LNCaP clone FGC (cell line): ENCODE measurements at regions not wholly inside any gene's neighbourhood (a gene's known extent, or its start where the extent isn't known, plus 50 kb on each side); places are given as distances from the start of the nearest gene placed in this dataset.
"Not testable (repeated sequence)": the region's sequence is repeated elsewhere in the genome, so short reads cannot be mapped to it uniquely, and the experiment has no call there.

Experiments used
- DNase-seq: peaks from one replicate; pipeline ENCODE4 v3.0.0-alpha.2; 2011; ENCODE audit warnings: low read depth
- H3K4me3 ChIP-seq: 2 replicates; pipeline ENCODE4 v1.5.1; 2011; ENCODE audit warnings: mild to moderate bottlenecking, low read depth, low read length, control low read depth
- TF ChIP-seq, protein P1 (sequence below): IDR thresholded peaks from 2 replicates; pipeline ENCODE4 v1.5.1; 2012; ENCODE audit warnings: mild to moderate bottlenecking; ENCODE audit not compliant: control insufficient read depth, insufficient read depth; ENCODE audit errors: extremely low read depth

DNA sequence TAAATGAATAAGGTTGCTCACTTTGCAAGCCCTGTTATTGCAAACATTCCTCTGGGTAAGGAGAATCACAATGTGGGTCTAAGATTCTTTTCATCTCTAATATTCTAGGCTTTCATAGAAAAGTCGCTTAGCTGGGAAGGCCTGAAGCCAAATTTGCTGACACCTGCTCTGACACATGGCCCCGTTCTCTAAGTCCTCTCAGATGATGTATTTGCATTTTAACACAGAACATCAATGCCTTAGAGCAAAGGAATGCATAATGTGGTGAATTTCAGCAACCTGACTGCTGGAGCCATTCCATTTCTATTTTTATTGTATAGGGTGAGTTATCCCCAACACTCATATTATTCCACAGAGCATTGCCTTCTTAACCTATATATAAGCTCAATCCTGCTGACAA is 682.1 kb upstream of the NRP1 start:
- TF ChIP-seq, protein P1, sequence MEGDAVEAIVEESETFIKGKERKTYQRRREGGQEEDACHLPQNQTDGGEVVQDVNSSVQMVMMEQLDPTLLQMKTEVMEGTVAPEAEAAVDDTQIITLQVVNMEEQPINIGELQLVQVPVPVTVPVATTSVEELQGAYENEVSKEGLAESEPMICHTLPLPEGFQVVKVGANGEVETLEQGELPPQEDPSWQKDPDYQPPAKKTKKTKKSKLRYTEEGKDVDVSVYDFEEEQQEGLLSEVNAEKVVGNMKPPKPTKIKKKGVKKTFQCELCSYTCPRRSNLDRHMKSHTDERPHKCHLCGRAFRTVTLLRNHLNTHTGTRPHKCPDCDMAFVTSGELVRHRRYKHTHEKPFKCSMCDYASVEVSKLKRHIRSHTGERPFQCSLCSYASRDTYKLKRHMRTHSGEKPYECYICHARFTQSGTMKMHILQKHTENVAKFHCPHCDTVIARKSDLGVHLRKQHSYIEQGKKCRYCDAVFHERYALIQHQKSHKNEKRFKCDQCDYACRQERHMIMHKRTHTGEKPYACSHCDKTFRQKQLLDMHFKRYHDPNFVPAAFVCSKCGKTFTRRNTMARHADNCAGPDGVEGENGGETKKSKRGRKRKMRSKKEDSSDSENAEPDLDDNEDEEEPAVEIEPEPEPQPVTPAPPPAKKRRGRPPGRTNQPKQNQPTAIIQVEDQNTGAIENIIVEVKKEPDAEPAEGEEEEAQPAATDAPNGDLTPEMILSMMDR, result no peak

DNA sequence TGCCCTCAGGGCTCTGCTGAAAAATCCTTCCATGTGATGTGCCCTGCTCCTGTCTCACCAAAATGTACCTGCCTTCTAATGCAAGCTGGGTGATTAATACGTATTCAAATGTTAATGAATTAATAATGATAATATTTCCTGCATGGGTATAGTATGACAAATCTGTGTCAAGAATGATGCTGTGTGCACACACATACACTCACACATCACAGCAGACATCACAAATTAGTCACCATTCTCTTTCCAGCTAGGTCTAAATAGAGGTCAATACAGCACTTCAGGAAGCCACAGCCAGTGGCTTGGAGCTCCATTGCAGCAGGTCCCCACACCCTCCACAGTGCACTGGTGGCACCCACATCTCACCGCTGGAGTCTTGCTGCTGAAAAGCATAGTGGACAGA is 681.2 kb upstream of the NRP1 start:
- no peak overlapping the region for H3K4me3 ChIP-seq
- TF ChIP-seq, protein P1, result no peak
- no peak for DNase-seq

More for the DNA sequence above, 682.1 kb upstream of the NRP1 start:
- H3K4me3 ChIP-seq, result no peak overlapping the region
- no peak for DNase-seq

DNA sequence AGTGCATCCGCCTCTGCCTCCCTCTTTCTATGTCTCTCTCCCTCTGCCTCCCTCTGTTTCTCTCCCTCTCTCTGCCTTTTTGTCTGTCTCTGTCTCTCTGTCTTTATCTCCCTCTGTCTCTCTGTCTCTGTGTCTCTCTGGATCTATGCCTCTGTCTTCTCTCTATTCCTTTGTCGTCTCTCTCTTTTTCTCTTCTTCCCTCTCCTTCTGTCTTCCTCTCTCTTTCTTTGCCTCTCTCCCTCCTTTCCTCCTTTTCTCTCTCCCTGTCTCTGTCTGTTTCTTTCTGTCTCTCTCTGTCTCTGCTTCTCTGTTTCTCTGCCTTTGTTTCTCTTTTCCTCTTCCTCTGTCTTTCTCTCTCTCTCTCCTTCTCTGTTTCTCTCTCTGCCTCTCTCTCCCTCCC is 678.8 kb upstream of the NRP1 start:
- no peak for DNase-seq
- H3K4me3 ChIP-seq, result no peak overlapping the region
- TF ChIP-seq, protein P1, result no peak

DNA sequence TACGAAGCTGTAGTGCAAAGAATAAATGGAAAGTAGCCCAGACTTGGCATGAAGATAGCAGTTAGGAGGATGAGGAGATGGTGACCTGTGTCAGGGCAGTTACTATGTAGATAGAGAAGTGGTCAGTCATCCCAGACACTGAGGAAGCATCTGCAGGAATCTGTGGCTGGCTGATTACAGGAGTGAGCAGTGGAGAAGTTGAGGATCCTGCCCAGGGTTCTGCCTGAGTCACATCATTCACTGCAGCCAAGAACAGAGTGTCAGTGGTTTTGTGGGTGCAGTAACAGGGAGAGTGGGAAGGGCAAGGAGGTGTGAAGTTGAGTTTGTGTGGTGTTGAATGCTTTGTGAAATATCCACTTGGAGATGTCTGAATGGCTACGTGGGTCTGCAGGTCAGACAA is 676.4 kb upstream of the NRP1 start:
- no peak overlapping the region for H3K4me3 ChIP-seq
- DNase-seq, result no peak
- TF ChIP-seq, protein P1, result no peak

DNA sequence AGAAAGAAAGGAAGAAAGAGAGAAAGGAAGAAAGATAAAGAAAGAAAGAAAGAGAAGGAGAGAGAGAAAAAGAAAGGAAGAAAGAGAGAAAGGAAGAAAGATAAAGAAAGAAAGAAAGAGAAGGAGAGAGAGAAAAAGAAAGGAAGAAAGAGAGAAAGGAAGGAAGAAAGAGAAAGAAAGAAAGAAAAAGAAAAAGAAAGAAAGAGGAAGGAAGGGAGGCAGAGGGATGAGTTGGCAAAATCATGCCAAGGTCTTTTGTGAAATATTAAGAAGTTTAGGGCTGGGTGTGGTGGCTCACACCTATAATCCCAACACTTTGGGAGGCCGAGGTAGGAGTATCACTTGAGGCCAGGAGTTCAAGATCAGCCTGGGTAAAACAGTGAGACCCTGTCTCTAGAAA is 675.8 kb upstream of the NRP1 start:
- not testable (repeated sequence) for H3K4me3 ChIP-seq, DNase-seq

DNA sequence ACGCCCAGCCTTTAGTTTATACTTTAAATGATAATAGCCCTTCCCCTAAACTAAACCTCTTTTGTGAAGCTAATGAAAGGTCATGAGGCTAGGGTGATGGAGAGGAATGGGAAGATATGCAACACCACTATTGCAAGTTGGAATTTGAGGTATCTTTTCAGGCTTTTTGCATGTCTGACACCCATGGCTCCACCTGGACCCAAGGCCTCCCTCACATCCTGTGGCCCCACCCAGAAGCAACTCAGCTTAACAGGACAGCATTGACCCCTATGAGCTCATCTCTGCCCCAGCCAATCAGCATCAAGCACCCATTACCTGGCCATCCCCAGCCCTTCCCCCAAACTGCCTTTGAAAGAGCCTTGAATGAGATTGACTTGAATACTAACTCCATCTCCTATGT is 674.2 kb upstream of the NRP1 start:
- TF ChIP-seq, protein P1, result no peak
- no peak overlapping the region for H3K4me3 ChIP-seq
- no peak for DNase-seq

DNA sequence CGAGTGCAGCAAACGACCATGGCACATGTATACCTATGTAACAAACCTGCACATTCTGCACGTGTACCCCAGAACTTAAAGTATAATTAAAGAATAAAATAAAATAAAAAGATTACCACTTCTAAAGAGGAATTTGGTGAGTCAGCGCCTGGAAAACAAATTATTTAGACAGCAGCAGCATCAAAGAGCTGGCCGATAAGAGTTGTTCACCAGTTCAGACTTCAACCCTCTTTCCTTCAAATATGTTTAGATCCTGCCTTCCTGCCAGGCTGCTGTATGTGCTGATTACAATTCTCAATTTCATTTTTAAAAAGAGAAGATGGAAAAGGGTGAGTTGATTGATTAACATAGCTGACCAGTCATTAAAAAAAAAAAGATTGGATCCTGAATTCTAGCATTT is 672.0 kb upstream of the NRP1 start:
- TF ChIP-seq, protein P1, result no peak
- DNase-seq, result no peak
- H3K4me3 ChIP-seq, result no peak overlapping the region

DNA sequence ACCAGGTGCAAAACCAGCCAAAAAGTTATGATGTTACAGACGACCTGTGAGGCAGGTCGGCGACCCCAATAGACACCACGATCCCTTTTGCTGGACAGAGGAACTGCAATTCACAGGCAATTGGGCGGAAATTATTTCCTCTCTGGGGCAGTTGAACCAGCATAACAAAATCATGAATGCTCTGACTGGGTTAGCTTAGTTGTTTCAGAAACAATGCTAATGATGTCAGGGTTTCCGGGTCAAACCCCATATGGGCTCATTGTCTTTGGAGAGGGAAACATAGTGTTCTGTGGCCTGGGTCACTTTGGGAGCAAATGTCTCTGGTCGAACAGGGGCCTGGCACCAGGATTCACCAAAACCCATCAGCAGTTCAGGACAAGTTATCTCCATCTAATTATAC is 669.1 kb upstream of the NRP1 start:
- TF ChIP-seq, protein P1, result no peak
- no peak for DNase-seq
- no peak overlapping the region for H3K4me3 ChIP-seq
